ENCODE measurements at regions not wholly inside any gene's neighbourhood (a gene's known extent, or its start where the extent isn't known, plus 50 kb on each side); places are given as distances from the start of the nearest gene placed in this dataset.

GRCh38 chr17:69637446-69638156, 223.1 kb downstream of the MAP2K6 start:
- no peaks in the 10 kb centered on the region for H3K9me3 Mint-ChIP-seq
- TF ChIP-seq CTCF (IDR thresholded peaks at IDR 0.05; ENCODE audit: unreplicated experiment in 3 of 3), result no peak
- peaks cover 10% of the 10 kb centered on the region for H3K4me1 Mint-ChIP-seq
- no peaks in the 10 kb centered on the region for H3K27me3 Mint-ChIP-seq (ENCODE audit: low read depth)
- H3K27ac Mint-ChIP-seq, result peak overlapping the region in 2 of 3 experiments; percentile 14 to 39
- no peak overlapping the region for H3K4me3 Mint-ChIP-seq
- no peaks in the 10 kb centered on the region for H3K36me3 Mint-ChIP-seq (ENCODE audit: low read depth)

GRCh38 chr17:69639096-69639495, 224.6 kb downstream of the MAP2K6 start:
- TF ChIP-seq CTCF (IDR thresholded peaks at IDR 0.05; ENCODE audit: unreplicated experiment in 3 of 3), result no peak
- no peak overlapping the region for H3K4me3 Mint-ChIP-seq
- H3K27me3 Mint-ChIP-seq (ENCODE audit: low read depth), result peaks cover 8% of the 10 kb centered on the region
- H3K36me3 Mint-ChIP-seq (ENCODE audit: low read depth), result no peaks in the 10 kb centered on the region
- H3K9me3 Mint-ChIP-seq, result no peaks in the 10 kb centered on the region
- peaks cover 10% of the 10 kb centered on the region for H3K4me1 Mint-ChIP-seq
- no peak overlapping the region for H3K27ac Mint-ChIP-seq

- Mint-ChIP-seq H3K4me1 (peaks cover 10% of the 10 kb centered on the region), H3K27me3 (ENCODE audit: low read depth) (peaks cover 8% of the 10 kb centered on the region), H3K4me3 (no peak overlapping the region), H3K9me3 (no peaks in the 10 kb centered on the region), H3K36me3 (ENCODE audit: low read depth) (no peaks in the 10 kb centered on the region), H3K27ac (no peak overlapping the region)
- no peak for TF ChIP-seq CTCF (IDR thresholded peaks at IDR 0.05; ENCODE audit: unreplicated experiment in 3 of 3)
These were observed 225.6 kb downstream of the MAP2K6 start for GRCh38 chr17:69640073-69640472.

- Mint-ChIP-seq H3K4me1 (no peaks in the 10 kb centered on the region), H3K36me3 (ENCODE audit: low read depth) (no peaks in the 10 kb centered on the region), H3K27me3 (ENCODE audit: low read depth) (peaks cover 8% of the 10 kb centered on the region), H3K27ac (no peak overlapping the region), H3K9me3 (no peaks in the 10 kb centered on the region), H3K4me3 (no peak overlapping the region)
- no peak for TF ChIP-seq CTCF (IDR thresholded peaks at IDR 0.05; ENCODE audit: unreplicated experiment in 3 of 3)
These were observed 229.2 kb downstream of the MAP2K6 start for GRCh38 chr17:69643686-69644085.

- TF ChIP-seq CTCF (IDR thresholded peaks at IDR 0.05; ENCODE audit: unreplicated experiment in 3 of 3), result no peak
- H3K9me3 Mint-ChIP-seq, result no peaks in the 10 kb centered on the region
- no peak overlapping the region for H3K27ac Mint-ChIP-seq
- peaks cover 8% of the 10 kb centered on the region for H3K27me3 Mint-ChIP-seq (ENCODE audit: low read depth)
- no peak overlapping the region for H3K4me3 Mint-ChIP-seq
- no peaks in the 10 kb centered on the region for H3K36me3 Mint-ChIP-seq (ENCODE audit: low read depth)
- no peaks in the 10 kb centered on the region for H3K4me1 Mint-ChIP-seq
These were observed 232.2 kb downstream of the MAP2K6 start for GRCh38 chr17:69646729-69647128.

- peaks cover 11% of the 10 kb centered on the region for H3K9me3 Mint-ChIP-seq
These were observed 236.4 kb downstream of the MAP2K6 start for GRCh38 chr17:69650881-69651280.

More at GRCh38 chr17:69650881-69651280, 236.4 kb downstream of the MAP2K6 start:
- Mint-ChIP-seq H3K4me3 (no peak overlapping the region), H3K27me3 (ENCODE audit: low read depth) (no peaks in the 10 kb centered on the region), H3K4me1 (peaks cover 15% of the 10 kb centered on the region), H3K27ac (no peak overlapping the region), H3K36me3 (ENCODE audit: low read depth) (peaks cover 4% of the 10 kb centered on the region)
- TF ChIP-seq CTCF (IDR thresholded peaks at IDR 0.05; ENCODE audit: unreplicated experiment in 3 of 3), result no peak

All from nephron (organoid).